Left lung (tissue), 4 donors: ENCODE measurements at regions not wholly inside any gene's neighbourhood (a gene's known extent, or its start where the extent isn't known, plus 50 kb on each side); places are given as distances from the start of the nearest gene placed in this dataset.

Experiments
- ATAC-seq: fragments of 200-7000 bp; cut with Tn5 transposase; one replicate; pipeline ENCODE4 v1.9.1; 2020; ENCODE audit warnings: moderate library complexity
- DNase-seq, 4 donors: peaks; one replicate each; pipeline ENCODE4 v3.0.0-alpha.2; 2013 to 2020
- H3K27ac ChIP-seq, 2 donors: fragments of 200-600 bp; sonication (generic) in 1 of 2; one replicate each; pipeline versions ENCODE4 v1.5.0 to v1.8.0; 2020 to 2021
- H3K27me3 ChIP-seq, 2 donors: fragments of 200-600 bp; sonication (generic) in 1 of 2; one replicate each; pipeline versions ENCODE4 v1.5.0 to v1.8.0; 2020 to 2021
- H3K36me3 ChIP-seq, 2 donors: fragments of 200-600 bp; sonication (generic) in 1 of 2; one replicate each; pipeline versions ENCODE4 v1.5.0 to v1.8.0; 2020 to 2021
- H3K4me1 ChIP-seq, 2 donors: fragments of 200-600 bp; one replicate each; pipeline ENCODE4 v1.8.0; 2021
- H3K4me3 ChIP-seq, 2 donors: fragments of 200-600 bp; sonication (generic) in 1 of 2; one replicate each; pipeline versions ENCODE4 v1.5.0 to v1.8.0; 2020 to 2021; ENCODE audit warnings: mild to moderate bottlenecking in 1 of 2
- H3K9me3 ChIP-seq, 2 donors: fragments of 200-600 bp; sonication (generic) in 1 of 2; one replicate each; pipeline versions ENCODE4 v1.5.0 to v1.8.0; 2020 to 2021
- intact Hi-C, 2 donors: fragments of 100-400 bp; cut with DNase I; formaldehyde crosslinking; loops; one replicate each; pipeline versions ENCODE4 v1.11.2 to v1.14.2; 2022
- TF ChIP-seq, protein P1 (sequence below), 2 donors: fragments of 200-600 bp; sonication (generic) in 1 of 2; IDR thresholded peaks; one replicate each; pipeline versions ENCODE4 v1.5.0 to v1.8.0; 2021; ENCODE audit warnings: antibody characterized with exemption in 2 of 2
- donor health status: DM: no; HTN: yes; CAD: no.
- donor health status: DM: no; HTN: no; CAD: no.

DNA sequence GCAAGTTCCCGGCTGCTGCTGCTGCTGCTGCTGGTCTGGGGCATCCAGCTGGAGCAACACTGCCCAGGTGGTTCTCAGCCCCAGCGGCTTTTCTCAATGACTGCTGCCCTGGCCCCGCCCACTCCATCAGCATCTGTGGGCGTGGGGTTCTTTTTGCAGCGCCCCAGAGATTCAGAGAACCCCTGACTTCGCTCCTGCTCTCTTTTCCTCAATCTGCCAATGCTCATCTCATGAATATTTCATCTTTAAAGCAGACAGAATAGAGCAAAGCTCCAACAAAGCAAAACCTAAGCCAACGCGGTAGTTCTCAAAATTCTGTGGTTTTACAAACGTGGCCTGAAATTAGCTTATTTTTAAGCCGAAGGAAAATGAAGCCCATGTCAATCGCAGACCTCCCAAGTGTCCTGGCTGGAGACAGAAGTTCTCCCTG is 363.6 kb downstream of the CTTN start:
- DNase-seq = no peak
- ATAC-seq = no peak
- peaks cover 0 to 4% of the 10 kb centered on the region in 2 donors for H3K27me3 ChIP-seq
- H3K4me1 ChIP-seq = no peaks in the 10 kb centered on the region
- H3K36me3 ChIP-seq = no peaks in the 10 kb centered on the region
- H3K4me3 ChIP-seq = no peak overlapping the region
- TF ChIP-seq, protein P1, sequence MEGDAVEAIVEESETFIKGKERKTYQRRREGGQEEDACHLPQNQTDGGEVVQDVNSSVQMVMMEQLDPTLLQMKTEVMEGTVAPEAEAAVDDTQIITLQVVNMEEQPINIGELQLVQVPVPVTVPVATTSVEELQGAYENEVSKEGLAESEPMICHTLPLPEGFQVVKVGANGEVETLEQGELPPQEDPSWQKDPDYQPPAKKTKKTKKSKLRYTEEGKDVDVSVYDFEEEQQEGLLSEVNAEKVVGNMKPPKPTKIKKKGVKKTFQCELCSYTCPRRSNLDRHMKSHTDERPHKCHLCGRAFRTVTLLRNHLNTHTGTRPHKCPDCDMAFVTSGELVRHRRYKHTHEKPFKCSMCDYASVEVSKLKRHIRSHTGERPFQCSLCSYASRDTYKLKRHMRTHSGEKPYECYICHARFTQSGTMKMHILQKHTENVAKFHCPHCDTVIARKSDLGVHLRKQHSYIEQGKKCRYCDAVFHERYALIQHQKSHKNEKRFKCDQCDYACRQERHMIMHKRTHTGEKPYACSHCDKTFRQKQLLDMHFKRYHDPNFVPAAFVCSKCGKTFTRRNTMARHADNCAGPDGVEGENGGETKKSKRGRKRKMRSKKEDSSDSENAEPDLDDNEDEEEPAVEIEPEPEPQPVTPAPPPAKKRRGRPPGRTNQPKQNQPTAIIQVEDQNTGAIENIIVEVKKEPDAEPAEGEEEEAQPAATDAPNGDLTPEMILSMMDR (IDR thresholded peaks at IDR 0.05) = no peak
- H3K9me3 ChIP-seq = peaks cover 0 to 3% of the 10 kb centered on the region in 2 donors
- H3K27ac ChIP-seq = no peak overlapping the region
- intact Hi-C loops = no loop called here

DNA sequence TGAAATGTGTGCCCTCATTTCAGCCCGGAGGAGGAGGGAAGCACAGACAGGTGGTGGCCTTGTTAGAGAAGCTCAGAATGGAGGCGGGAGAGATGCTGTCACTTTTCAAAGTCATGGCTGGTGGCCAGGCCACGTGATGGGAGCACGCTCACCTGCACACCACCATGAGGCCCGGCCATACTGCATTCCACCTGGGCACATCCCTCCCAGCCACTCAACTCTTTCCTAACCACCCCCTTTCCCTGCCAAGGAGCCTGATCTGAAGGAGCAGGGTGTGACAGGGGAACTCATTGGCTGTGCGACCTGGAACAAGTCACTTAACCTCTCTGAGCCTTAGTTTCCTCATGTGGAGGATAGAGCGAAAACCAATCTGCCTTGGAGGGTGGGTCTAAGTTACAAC is 364.5 kb downstream of the CTTN start:
- no peaks in the 10 kb centered on the region for H3K27me3 ChIP-seq
- H3K27ac ChIP-seq = no peak overlapping the region
- TF ChIP-seq, protein P1 (IDR thresholded peaks at IDR 0.05) = no peak
- no peaks in the 10 kb centered on the region for H3K4me1 ChIP-seq
- intact Hi-C loops = no loop called here
- ATAC-seq (peak; percentile 55), DNase-seq (no peak)
- H3K4me3 ChIP-seq = no peak overlapping the region
- H3K36me3 ChIP-seq = no peaks in the 10 kb centered on the region
- peaks cover 0 to 3% of the 10 kb centered on the region in 2 donors for H3K9me3 ChIP-seq

DNA sequence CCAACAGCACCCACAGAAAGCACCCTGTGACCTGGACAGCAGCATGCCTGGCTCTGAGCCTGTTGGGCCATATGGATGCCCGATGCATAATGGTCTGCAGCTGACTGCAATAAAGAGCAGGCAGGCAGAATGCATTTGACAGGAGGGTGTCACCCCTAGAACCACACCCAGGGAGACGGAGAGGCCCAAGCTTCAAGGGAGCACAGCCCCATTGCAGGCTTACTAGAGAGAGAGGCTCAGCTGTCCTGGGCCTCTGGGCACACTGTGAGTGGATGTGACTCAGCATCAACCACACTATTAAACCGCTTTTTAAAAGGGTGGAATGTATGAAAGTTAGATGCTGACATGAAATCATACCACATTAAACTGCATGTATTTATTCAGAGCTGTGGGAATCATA is 365.3 kb downstream of the CTTN start:
- DNase-seq = no peak
- Histone ChIP-seq H3K36me3 (no peaks in the 10 kb centered on the region), H3K4me1 (no peaks in the 10 kb centered on the region), H3K9me3 (peaks cover 0 to 3% of the 10 kb centered on the region in 2 donors), H3K27me3 (no peaks in the 10 kb centered on the region), H3K4me3 (no peak overlapping the region), H3K27ac (no peak overlapping the region)
- no peak for ATAC-seq
- TF ChIP-seq, protein P1 (IDR thresholded peaks at IDR 0.05) = no peak
- intact Hi-C loops = no loop called here

DNA sequence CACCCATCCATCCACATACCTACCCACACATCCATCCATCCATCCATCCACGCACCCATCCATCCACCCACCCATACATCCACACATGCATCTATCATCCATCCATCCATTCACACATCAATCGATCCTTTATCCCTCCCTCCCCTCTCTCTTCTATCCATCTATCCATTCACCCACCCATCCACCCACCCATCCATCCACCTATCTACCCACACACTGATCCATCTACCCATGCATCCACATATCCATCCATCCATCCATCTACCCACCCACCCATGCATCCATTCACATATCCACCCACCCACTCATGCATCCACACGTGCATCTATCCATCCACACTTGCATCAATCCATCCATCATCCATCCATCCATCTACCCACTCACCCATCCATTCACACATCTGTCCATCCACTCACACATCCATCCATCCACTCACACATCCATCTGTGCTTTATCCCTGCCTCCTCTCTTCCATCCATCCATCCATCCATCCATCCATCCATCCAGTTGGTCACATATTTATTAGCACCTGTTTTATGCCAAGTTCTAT is 366.1 kb downstream of the CTTN start:
- Histone ChIP-seq H3K4me3 (no peak overlapping the region), H3K36me3 (no peaks in the 10 kb centered on the region), H3K27me3 (no peaks in the 10 kb centered on the region), H3K27ac (no peak overlapping the region), H3K4me1 (no peaks in the 10 kb centered on the region), H3K9me3 (peaks cover 0 to 3% of the 10 kb centered on the region in 2 donors)
- ATAC-seq = no peak
- no peak for DNase-seq
- TF ChIP-seq, protein P1 (IDR thresholded peaks at IDR 0.05) = no peak
- intact Hi-C loops = no loop called here

DNA sequence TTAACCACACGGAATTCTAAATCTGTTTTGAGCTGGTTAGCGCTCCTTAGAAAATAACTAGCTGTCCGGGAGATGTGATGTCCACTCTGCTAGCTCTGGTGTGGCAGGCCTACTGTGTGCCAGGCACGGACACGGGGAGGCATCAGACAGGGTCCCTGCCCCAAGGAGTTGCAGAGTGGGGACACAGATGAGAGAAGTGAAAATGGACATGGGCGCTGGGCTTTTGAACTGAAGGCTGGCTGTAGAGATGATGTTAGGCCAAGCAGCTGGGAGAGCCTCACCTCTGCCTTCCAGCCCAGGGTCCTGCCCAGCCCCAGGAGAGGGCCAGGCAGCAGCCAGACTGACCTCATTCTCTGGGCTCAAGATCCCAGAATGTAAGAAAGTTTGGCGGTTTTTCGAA is 368.6 kb downstream of the CTTN start:
- H3K27me3 ChIP-seq = no peaks in the 10 kb centered on the region
- H3K36me3 ChIP-seq = no peaks in the 10 kb centered on the region
- no peak overlapping the region for H3K4me3 ChIP-seq
- DNase-seq (no peak), ATAC-seq (no peak)
- intact Hi-C loops = no loop called here
- H3K9me3 ChIP-seq = no peaks in the 10 kb centered on the region
- H3K4me1 ChIP-seq = no peaks in the 10 kb centered on the region
- TF ChIP-seq, protein P1 (IDR thresholded peaks at IDR 0.05) = no peak
- no peak overlapping the region for H3K27ac ChIP-seq
